ENCODE measurements at regions not wholly inside any gene's neighbourhood (a gene's known extent, or its start where the extent isn't known, plus 50 kb on each side); places are given as distances from the start of the nearest gene placed in this dataset.
"Not testable (repeated sequence)": the region's sequence is repeated elsewhere in the genome, so short reads cannot be mapped to it uniquely, and the experiment has no call there.

- Mint-ChIP-seq H3K27ac (peak overlapping the region; percentile 76 to 90 (median 90)), H3K27me3 (ENCODE audit: low read depth) (no peaks in the 10 kb centered on the region), H3K9me3 (peaks cover 3% of the 10 kb centered on the region), H3K36me3 (ENCODE audit: low read depth) (peaks cover 3% of the 10 kb centered on the region), H3K4me1 (peaks cover 28% of the 10 kb centered on the region), H3K4me3 (peak overlapping the region in 2 of 3 experiments; percentile 9 to 50)
- no peak for TF ChIP-seq CTCF (IDR thresholded peaks at IDR 0.05; ENCODE audit: unreplicated experiment in 3 of 3)
Observed at GRCh38 chr5:15285901-15286583, 213.9 kb upstream of the FBXL7 start.

GRCh38 chr5:15284706-15285105 is 215.3 kb upstream of the FBXL7 start:
- H3K27ac Mint-ChIP-seq = peak overlapping the region in 2 of 3 experiments; percentile 25 to 90
- TF ChIP-seq CTCF (IDR thresholded peaks at IDR 0.05; ENCODE audit: unreplicated experiment in 3 of 3) = no peak

GRCh38 chr5:15283076-15283475 is 216.9 kb upstream of the FBXL7 start:
- no peak for TF ChIP-seq CTCF (IDR thresholded peaks at IDR 0.05; ENCODE audit: unreplicated experiment in 3 of 3)
- no peak overlapping the region for H3K4me3 Mint-ChIP-seq
- H3K27ac Mint-ChIP-seq = peak overlapping the region in 2 of 3 experiments; percentile 63 to 68
- no peaks in the 10 kb centered on the region for H3K27me3 Mint-ChIP-seq (ENCODE audit: low read depth)
- H3K36me3 Mint-ChIP-seq (ENCODE audit: low read depth) = peaks cover under 1% of the 10 kb centered on the region
- no peaks in the 10 kb centered on the region for H3K9me3 Mint-ChIP-seq
- peaks cover 21% of the 10 kb centered on the region for H3K4me1 Mint-ChIP-seq

More at GRCh38 chr5:15284706-15285105, 215.3 kb upstream of the FBXL7 start:
- H3K36me3 Mint-ChIP-seq (ENCODE audit: low read depth) = no peaks in the 10 kb centered on the region
- no peak overlapping the region for H3K4me3 Mint-ChIP-seq
- H3K27me3 Mint-ChIP-seq (ENCODE audit: low read depth) = no peaks in the 10 kb centered on the region
- no peaks in the 10 kb centered on the region for H3K9me3 Mint-ChIP-seq
- H3K4me1 Mint-ChIP-seq = peaks cover 27% of the 10 kb centered on the region

GRCh38 chr5:15282611-15283010 is 217.4 kb upstream of the FBXL7 start:
- peaks cover 21% of the 10 kb centered on the region for H3K4me1 Mint-ChIP-seq
- H3K4me3 Mint-ChIP-seq = no peak overlapping the region
- H3K36me3 Mint-ChIP-seq (ENCODE audit: low read depth) = peaks cover 3% of the 10 kb centered on the region
- peak overlapping the region in 2 of 3 experiments; percentile 63 to 68 for H3K27ac Mint-ChIP-seq
- peaks cover 3% of the 10 kb centered on the region for H3K27me3 Mint-ChIP-seq (ENCODE audit: low read depth)
- peaks cover 3% of the 10 kb centered on the region for H3K9me3 Mint-ChIP-seq
- no peak for TF ChIP-seq CTCF (IDR thresholded peaks at IDR 0.05; ENCODE audit: unreplicated experiment in 3 of 3)

- not testable (repeated sequence) for H3K36me3 Mint-ChIP-seq (ENCODE audit: low read depth); H3K27me3 Mint-ChIP-seq (ENCODE audit: low read depth); H3K9me3 Mint-ChIP-seq; H3K4me1 Mint-ChIP-seq; H3K27ac Mint-ChIP-seq; H3K4me3 Mint-ChIP-seq
Observed at GRCh38 chr5:15271596-15271995, 228.4 kb upstream of the FBXL7 start.

- Mint-ChIP-seq H3K4me3 (no peak overlapping the region), H3K4me1 (peaks cover 4% of the 10 kb centered on the region)
Observed at GRCh38 chr5:15267966-15268365, 232.0 kb upstream of the FBXL7 start.

More at GRCh38 chr5:15267966-15268365, 232.0 kb upstream of the FBXL7 start:
- H3K9me3 Mint-ChIP-seq = peaks cover 8% of the 10 kb centered on the region
- no peak overlapping the region for H3K27ac Mint-ChIP-seq
- peaks cover 4% of the 10 kb centered on the region for H3K36me3 Mint-ChIP-seq (ENCODE audit: low read depth)
- TF ChIP-seq CTCF (IDR thresholded peaks at IDR 0.05; ENCODE audit: unreplicated experiment in 3 of 3) = no peak
- no peaks in the 10 kb centered on the region for H3K27me3 Mint-ChIP-seq (ENCODE audit: low read depth)

Data from nephron (organoid).